GM23338 (cell line): ENCODE measurements at regions not wholly inside any gene's neighbourhood (a gene's known extent, or its start where the extent isn't known, plus 50 kb on each side); places are given as distances from the start of the nearest gene placed in this dataset.

ENCODE experiments used
- ATAC-seq: fragments of 200-7000 bp; cut with Tn5 transposase; 3 replicates; pipeline ENCODE4 v1.9.1; 2020
- DNase-seq: peaks from one replicate; pipeline ENCODE4 v3.0.0-alpha.2; 2015; ENCODE audit warnings: low spot score
- H2AFZ ChIP-seq: fragments of 200-600 bp; sonication (generic); 2 replicates; pipeline ENCODE4 v1.8.0; 2016; ENCODE audit warnings: antibody characterized with exemption, mild to moderate bottlenecking, moderate library complexity
- H3F3A ChIP-seq: fragments of 200-600 bp; sonication (generic); replicated peaks from 2 replicates; pipeline ENCODE4 v1.8.0; 2017; ENCODE audit warnings: antibody characterized with exemption, mixed run types, low read depth
- H3K27ac ChIP-seq: fragments of 200-600 bp; sonication (generic); 2 replicates; pipeline ENCODE4 v1.6.1; 2016; ENCODE audit warnings: low read depth
- H3K27me3 ChIP-seq: fragments of 200-600 bp; sonication (generic); 2 replicates; pipeline ENCODE4 v1.8.0; 2016; ENCODE audit warnings: mild to moderate bottlenecking, mixed run types, moderate library complexity; ENCODE audit not compliant: insufficient read depth
- H3K36me3 ChIP-seq: fragments of 200-600 bp; sonication (generic); 2 replicates; pipeline ENCODE4 v1.8.0; 2016; ENCODE audit warnings: mild to moderate bottlenecking; ENCODE audit not compliant: insufficient read depth
- H3K4me1 ChIP-seq: fragments of 200-600 bp; sonication (generic); 2 replicates; pipeline ENCODE4 v1.8.0; 2016; ENCODE audit warnings: mild to moderate bottlenecking, moderate library complexity; ENCODE audit not compliant: insufficient read depth
- H3K4me2 ChIP-seq: fragments of 200-600 bp; sonication (generic); 2 replicates; pipeline ENCODE4 v1.7.1; 2017; ENCODE audit warnings: mixed run types
- H3K4me3 ChIP-seq: fragments of 200-600 bp; sonication (generic); 2 replicates; pipeline ENCODE4 v1.6.1; 2016; ENCODE audit warnings: mixed run types
- H3K79me2 ChIP-seq: fragments of 200-600 bp; sonication (generic); replicated peaks from 2 replicates; pipeline ENCODE4 v1.8.0; 2017; ENCODE audit warnings: mild to moderate bottlenecking; ENCODE audit not compliant: insufficient read depth
- H3K9me2 ChIP-seq: fragments of 200-600 bp; sonication (generic); 2 replicates; pipeline ENCODE4 v1.8.0; 2017; ENCODE audit not compliant: insufficient read depth
- H4K20me1 ChIP-seq: fragments of 200-600 bp; sonication (generic); replicated peaks from 2 replicates; pipeline ENCODE4 v1.8.0; 2017; ENCODE audit warnings: mild to moderate bottlenecking; ENCODE audit not compliant: insufficient read depth
- H3K27ac Mint-ChIP-seq: 2 replicates; pipeline ENCODE4 v1.8.0; 2020; ENCODE audit warnings: inconsistent platforms, mild to moderate bottlenecking, moderate library complexity, mixed read lengths
- H3K27me3 Mint-ChIP-seq: 3 replicates; pipeline ENCODE4 v1.8.0; 2022; ENCODE audit warnings: low read depth, mild to moderate bottlenecking, moderate library complexity, mixed read lengths, inconsistent platforms; ENCODE audit not compliant: insufficient read depth, poor library complexity
- H3K36me3 Mint-ChIP-seq: 3 replicates; pipeline ENCODE4 v1.8.0; 2021; ENCODE audit warnings: low read depth, mild to moderate bottlenecking, inconsistent platforms, moderate library complexity, mixed read lengths
- H3K4me1 Mint-ChIP-seq: 3 replicates; pipeline ENCODE4 v1.8.0; 2020; ENCODE audit warnings: mild to moderate bottlenecking, inconsistent platforms, mixed read lengths
- H3K4me3 Mint-ChIP-seq: 3 replicates; pipeline ENCODE4 v1.8.0; 2021; ENCODE audit warnings: moderate library complexity, mild to moderate bottlenecking, inconsistent platforms, mixed read lengths
- H3K9me3 Mint-ChIP-seq: 3 replicates; pipeline ENCODE4 v1.8.0; 2020; ENCODE audit warnings: moderate library complexity, mild to moderate bottlenecking, inconsistent platforms, mixed read lengths
- CREB1 ChIP-seq: fragments of 250-450 bp; sonication (Bioruptor Pico); IDR thresholded peaks from 2 replicates; pipeline ENCODE4 v1.5.0; 2020; ENCODE audit warnings: low read depth, mild to moderate bottlenecking, moderate library complexity
- CTCF ChIP-seq, 2 experiments: fragments of 200-600 bp in 1 of 2; sonication (generic) in 1 of 2; conservative IDR thresholded peaks; 2 replicates each; pipeline versions ENCODE4 v1.5.1 to v1.6.1; 2016 to 2017; ENCODE audit warnings: antibody characterized with exemption in 2 of 2, low read depth in 2 of 2, mild to moderate bottlenecking in 2 of 2, moderate library complexity in 1 of 2
- ETS1 ChIP-seq: IDR thresholded peaks from 2 replicates; pipeline ENCODE4 v1.6.1; 2016; ENCODE audit warnings: antibody characterized with exemption
- EZH2 ChIP-seq: fragments of 200-600 bp; sonication (generic); IDR thresholded peaks from one replicate; pipeline ENCODE4 v1.8.0; 2017; ENCODE audit warnings: antibody characterized with exemption, mild to moderate bottlenecking, low read depth; ENCODE audit not compliant: unreplicated experiment
- EZH2phosphoT487 ChIP-seq: fragments of 200-600 bp; sonication (generic); IDR thresholded peaks from one replicate; pipeline ENCODE4 v1.8.1; 2018; ENCODE audit warnings: antibody characterized with exemption; ENCODE audit not compliant: unreplicated experiment
- JUNB ChIP-seq: IDR thresholded peaks from one replicate; pipeline ENCODE4 v1.6.1; 2016; ENCODE audit warnings: antibody characterized with exemption; ENCODE audit not compliant: unreplicated experiment
- NANOG ChIP-seq: IDR thresholded peaks from 2 replicates; pipeline ENCODE4 v1.6.1; 2016; ENCODE audit warnings: antibody characterized with exemption, borderline replicate concordance
- POLR2AphosphoS5 ChIP-seq: IDR thresholded peaks from 2 replicates; pipeline ENCODE4 v1.6.1; 2016; ENCODE audit warnings: antibody characterized with exemption, low read depth
- STAT1 ChIP-seq: IDR thresholded peaks from one replicate; pipeline ENCODE4 v1.6.1; 2016; ENCODE audit warnings: antibody characterized with exemption; ENCODE audit not compliant: unreplicated experiment
- ZNF114 ChIP-seq: fragments of 250-450 bp; sonication (Bioruptor Pico); IDR thresholded peaks from 2 replicates; pipeline ENCODE4 v1.5.0; 2020; ENCODE audit warnings: mild to moderate bottlenecking, moderate library complexity
- TF ChIP-seq, protein P1 (sequence below): IDR thresholded peaks from one replicate; pipeline ENCODE4 v1.6.1; 2018; ENCODE audit warnings: antibody characterized with exemption; ENCODE audit not compliant: unreplicated experiment

DNA sequence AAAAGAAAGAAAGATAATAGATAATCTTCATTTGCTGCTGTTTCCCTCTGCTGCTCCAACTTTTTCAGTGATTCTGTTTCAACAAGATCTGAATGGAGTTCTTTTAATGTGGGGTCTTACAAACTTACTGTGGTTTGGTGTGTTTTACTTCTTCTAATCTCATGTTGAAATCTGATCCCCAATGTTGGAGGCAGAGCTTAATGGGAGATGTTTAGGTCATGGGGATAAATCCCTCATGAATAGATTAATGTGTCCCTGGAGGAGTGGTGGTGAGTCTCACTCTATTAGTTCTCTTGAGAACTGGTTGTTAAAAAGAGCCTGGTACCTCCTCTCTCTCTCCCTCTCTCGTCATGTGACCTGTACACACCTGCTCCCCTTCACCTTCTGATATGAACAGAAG, 442.4 kb downstream of the EPHA4 start:
- no peak for ATAC-seq

DNA sequence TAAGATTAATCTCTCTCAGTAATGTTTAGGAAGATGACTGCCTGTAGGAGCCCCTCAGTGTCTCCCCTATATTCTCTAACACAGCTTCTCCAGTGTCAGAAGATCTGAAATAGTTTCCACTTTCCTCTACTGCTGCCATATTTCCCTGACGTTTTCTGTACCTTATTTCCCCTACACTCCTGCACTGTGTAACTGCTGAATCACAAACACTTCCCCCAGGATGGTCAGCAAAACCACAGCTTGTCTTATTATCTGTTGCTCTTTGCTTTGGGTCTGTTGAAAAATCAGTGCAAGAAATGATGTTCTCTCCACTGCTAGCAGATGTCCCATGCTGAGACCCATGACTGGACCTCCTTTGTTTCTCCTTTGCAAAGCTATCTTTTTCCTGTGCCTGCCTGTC, 441.7 kb downstream of the EPHA4 start:
- Histone ChIP-seq H3K36me3 (peaks cover 4% of the 10 kb centered on the region; the same call in 1 of the 2 replicates), H3K4me1 (no peaks in the 10 kb centered on the region), H4K20me1 (no peaks in the 10 kb centered on the region), H3K79me2 (no peaks in the 10 kb centered on the region), H3K4me3 (no peak overlapping the region), H3K4me2 (no peak overlapping the region), H3K27me3 (no peaks in the 10 kb centered on the region), H3F3A (no peaks in the 10 kb centered on the region), H2AFZ (no peak overlapping the region; the same call in 1 of the 2 replicates), H3K9me2 (no peaks in the 10 kb centered on the region; the same call in 1 of the 2 replicates), H3K27ac (no peak overlapping the region)
- peaks cover 21% of the 10 kb centered on the region for H3K36me3 Mint-ChIP-seq
- H3K27ac Mint-ChIP-seq, result no peak overlapping the region
- DNase-seq (no peak), ATAC-seq (no peak)
- no peaks in the 10 kb centered on the region for H3K4me1 Mint-ChIP-seq
- TF ChIP-seq CTCF (conservative IDR thresholded peaks at IDR 0.05; ENCODE audit: low read depth in 2 of 2) (no peak), EZH2 (no peak)
- no peaks in the 10 kb centered on the region for H3K27me3 Mint-ChIP-seq
- H3K4me3 Mint-ChIP-seq, result no peak overlapping the region
- peaks cover 22% of the 10 kb centered on the region for H3K9me3 Mint-ChIP-seq

More for the DNA sequence above, 442.4 kb downstream of the EPHA4 start:
- Histone ChIP-seq H3K4me1 (no peaks in the 10 kb centered on the region), H3K27me3 (no peaks in the 10 kb centered on the region), H3K79me2 (no peaks in the 10 kb centered on the region), H3F3A (no peaks in the 10 kb centered on the region), H4K20me1 (no peaks in the 10 kb centered on the region), H3K4me3 (no peak overlapping the region), H3K36me3 (peaks cover 4% of the 10 kb centered on the region; the same call in 1 of the 2 replicates), H2AFZ (no peak overlapping the region), H3K4me2 (no peak overlapping the region), H3K9me2 (no peaks in the 10 kb centered on the region; the same call in 1 of the 2 replicates), H3K27ac (no peak overlapping the region)
- H3K27me3 Mint-ChIP-seq, result no peaks in the 10 kb centered on the region
- peaks cover 21% of the 10 kb centered on the region for H3K36me3 Mint-ChIP-seq
- peaks cover 4% of the 10 kb centered on the region for H3K4me1 Mint-ChIP-seq
- H3K9me3 Mint-ChIP-seq, result peaks cover 22% of the 10 kb centered on the region
- TF ChIP-seq, protein P1, sequence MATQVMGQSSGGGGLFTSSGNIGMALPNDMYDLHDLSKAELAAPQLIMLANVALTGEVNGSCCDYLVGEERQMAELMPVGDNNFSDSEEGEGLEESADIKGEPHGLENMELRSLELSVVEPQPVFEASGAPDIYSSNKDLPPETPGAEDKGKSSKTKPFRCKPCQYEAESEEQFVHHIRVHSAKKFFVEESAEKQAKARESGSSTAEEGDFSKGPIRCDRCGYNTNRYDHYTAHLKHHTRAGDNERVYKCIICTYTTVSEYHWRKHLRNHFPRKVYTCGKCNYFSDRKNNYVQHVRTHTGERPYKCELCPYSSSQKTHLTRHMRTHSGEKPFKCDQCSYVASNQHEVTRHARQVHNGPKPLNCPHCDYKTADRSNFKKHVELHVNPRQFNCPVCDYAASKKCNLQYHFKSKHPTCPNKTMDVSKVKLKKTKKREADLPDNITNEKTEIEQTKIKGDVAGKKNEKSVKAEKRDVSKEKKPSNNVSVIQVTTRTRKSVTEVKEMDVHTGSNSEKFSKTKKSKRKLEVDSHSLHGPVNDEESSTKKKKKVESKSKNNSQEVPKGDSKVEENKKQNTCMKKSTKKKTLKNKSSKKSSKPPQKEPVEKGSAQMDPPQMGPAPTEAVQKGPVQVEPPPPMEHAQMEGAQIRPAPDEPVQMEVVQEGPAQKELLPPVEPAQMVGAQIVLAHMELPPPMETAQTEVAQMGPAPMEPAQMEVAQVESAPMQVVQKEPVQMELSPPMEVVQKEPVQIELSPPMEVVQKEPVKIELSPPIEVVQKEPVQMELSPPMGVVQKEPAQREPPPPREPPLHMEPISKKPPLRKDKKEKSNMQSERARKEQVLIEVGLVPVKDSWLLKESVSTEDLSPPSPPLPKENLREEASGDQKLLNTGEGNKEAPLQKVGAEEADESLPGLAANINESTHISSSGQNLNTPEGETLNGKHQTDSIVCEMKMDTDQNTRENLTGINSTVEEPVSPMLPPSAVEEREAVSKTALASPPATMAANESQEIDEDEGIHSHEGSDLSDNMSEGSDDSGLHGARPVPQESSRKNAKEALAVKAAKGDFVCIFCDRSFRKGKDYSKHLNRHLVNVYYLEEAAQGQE, result no peak
- TF ChIP-seq STAT1, result no peak
- no peak for TF ChIP-seq JUNB
- no peak for TF ChIP-seq EZH2
- TF ChIP-seq EZH2phosphoT487, result no peak
- no peak for TF ChIP-seq ETS1
- no peak for TF ChIP-seq CREB1
- no peak for TF ChIP-seq POLR2AphosphoS5
- TF ChIP-seq ZNF114 (CRISPR knock-in tag), result no peak
- TF ChIP-seq NANOG, result no peak
- no peak overlapping the region for H3K27ac Mint-ChIP-seq
- DNase-seq, result no peak
- H3K4me3 Mint-ChIP-seq, result no peak overlapping the region
